Kidney glomerular epithelial cell (primary cell): ENCODE measurements at regions not wholly inside any gene's neighbourhood (a gene's known extent, or its start where the extent isn't known, plus 50 kb on each side); places are given as distances from the start of the nearest gene placed in this dataset.
"Not testable (repeated sequence)": the region's sequence is repeated elsewhere in the genome, so short reads cannot be mapped to it uniquely, and the experiment has no call there.

Source experiments
- DNase-seq: peaks from one replicate; lab custom pipeline; 2025; lab: John Stamatoyannopoulos, UW

- peak; percentile 45 for DNase-seq
These were observed 197.7 kb downstream of the BCAS1 start for GRCh38 chr20:53872561-53873229.

GRCh38 chr20:53872081-53872541 lies 198.3 kb downstream of the BCAS1 start:
- DNase-seq, result peak; percentile 44

GRCh38 chr20:53871541-53871940 lies 198.9 kb downstream of the BCAS1 start:
- DNase-seq, result no peak

- DNase-seq, result no peak
These were observed 199.7 kb downstream of the BCAS1 start for GRCh38 chr20:53870426-53871315.

- peak; percentile 73 for DNase-seq
These were observed 200.7 kb downstream of the BCAS1 start for GRCh38 chr20:53869466-53870258.

- DNase-seq, result no peak
These were observed 202.5 kb downstream of the BCAS1 start for GRCh38 chr20:53867741-53868351.

- no peak for DNase-seq
These were observed 203.3 kb downstream of the BCAS1 start for GRCh38 chr20:53866794-53867740.

- DNase-seq, result peak; percentile 72
These were observed 204.2 kb downstream of the BCAS1 start for GRCh38 chr20:53865901-53866793.

GRCh38 chr20:53864765-53865683 lies 205.4 kb downstream of the BCAS1 start:
- DNase-seq, result not testable (repeated sequence)

GRCh38 chr20:53863923-53864641 lies 206.3 kb downstream of the BCAS1 start:
- DNase-seq, result not testable (repeated sequence)

GRCh38 chr20:53863535-53863922 lies 206.9 kb downstream of the BCAS1 start:
- DNase-seq, result not testable (repeated sequence)

- not testable (repeated sequence) for DNase-seq
These were observed 207.4 kb downstream of the BCAS1 start for GRCh38 chr20:53863039-53863438.

- not testable (repeated sequence) for DNase-seq
These were observed 207.9 kb downstream of the BCAS1 start for GRCh38 chr20:53862490-53862889.

- DNase-seq, result not testable (repeated sequence)
These were observed 208.3 kb downstream of the BCAS1 start for GRCh38 chr20:53862136-53862397.

- no peak for DNase-seq
These were observed 210.7 kb downstream of the BCAS1 start for GRCh38 chr20:53859684-53860083.

- not testable (repeated sequence) for DNase-seq
These were observed 211.4 kb downstream of the BCAS1 start for GRCh38 chr20:53859009-53859408.

- not testable (repeated sequence) for DNase-seq
These were observed 211.9 kb downstream of the BCAS1 start for GRCh38 chr20:53858516-53858915.

- no peak for DNase-seq
These were observed 212.6 kb downstream of the BCAS1 start for GRCh38 chr20:53857723-53858236.
